Spleen (tissue), 11 donors: ENCODE measurements at regions not wholly inside any gene's neighbourhood (a gene's known extent, or its start where the extent isn't known, plus 50 kb on each side); places are given as distances from the start of the nearest gene placed in this dataset.
"Not testable (repeated sequence)": the region's sequence is repeated elsewhere in the genome, so short reads cannot be mapped to it uniquely, and the experiment has no call there.

ENCODE experiments used
- DNase-seq: peaks from one replicate; pipeline ENCODE4 v3.0.0-alpha.2; 2020
- H3K27ac ChIP-seq, 8 donors: fragments of 200-600 bp; sonication (generic) in 7 of 8; 1 replicate in 4 of 8; 2 replicates in 4 of 8; pipeline versions ENCODE4 v1.5.0 to v1.8.0; 2016 to 2021; ENCODE audit warnings: inconsistent platforms in 4 of 8, mild to moderate bottlenecking in 4 of 8, moderate library complexity in 1 of 8
- H3K27me3 ChIP-seq, 7 donors: fragments of 200-600 bp; sonication (generic) in 6 of 7; replicated peaks in 1 of 7; 1 replicate in 4 of 7; 2 replicates in 3 of 7; pipeline versions ENCODE4 v1.5.0 to v1.8.0; 2016 to 2021; ENCODE audit warnings: inconsistent platforms in 3 of 7, mild to moderate bottlenecking in 1 of 7
- H3K36me3 ChIP-seq, 6 donors: fragments of 200-600 bp; sonication (generic) in 5 of 6; 1 replicate in 4 of 6; 2 replicates in 2 of 6; pipeline versions ENCODE4 v1.5.0 to v1.8.0; 2016 to 2021; ENCODE audit warnings: inconsistent platforms in 2 of 6
- H3K4me1 ChIP-seq, 6 donors: fragments of 200-600 bp; sonication (generic) in 5 of 6; 1 replicate in 3 of 6; 2 replicates in 3 of 6; pipeline versions ENCODE4 v1.5.0 to v1.8.0; 2016 to 2021; ENCODE audit warnings: inconsistent platforms in 3 of 6
- H3K4me3 ChIP-seq, 8 donors: fragments of 200-600 bp; sonication (generic) in 7 of 8; 1 replicate in 4 of 8; 2 replicates in 4 of 8; pipeline versions ENCODE4 v1.5.0 to v1.8.0; 2016 to 2021; ENCODE audit warnings: inconsistent platforms in 4 of 8, mild to moderate bottlenecking in 4 of 8, moderate library complexity in 2 of 8
- H3K9me3 ChIP-seq, 8 donors: fragments of 200-600 bp; sonication (generic) in 7 of 8; 1 replicate in 4 of 8; 2 replicates in 4 of 8; pipeline versions ENCODE4 v1.5.0 to v1.8.0; 2016 to 2021; ENCODE audit warnings: inconsistent platforms in 4 of 8
- CTCF ChIP-seq, 11 experiments: fragments of 200-600 bp in 7 of 11; fragments of 450-650 bp in 4 of 11; sonication (generic) in 4 of 11; IDR thresholded peaks in 8 of 11; conservative IDR thresholded peaks in 3 of 11; 1 replicate in 7 of 11; 2 replicates in 4 of 11; pipeline versions ENCODE4 v1.4.0 to v1.8.0; 2016 to 2021; ENCODE audit warnings: antibody characterized with exemption in 11 of 11, inconsistent platforms in 4 of 11, mild to moderate bottlenecking in 1 of 11
- POLR2A ChIP-seq, 3 donors: fragments of 450-650 bp; IDR thresholded peaks; one replicate each; pipeline ENCODE4 v1.5.1; 2017; ENCODE audit warnings: antibody characterized with exemption in 3 of 3, mild to moderate bottlenecking in 1 of 3
- POLR2AphosphoS5 ChIP-seq, 3 donors: sonication (generic); formaldehyde crosslinking; IDR thresholded peaks; one replicate each; pipeline ENCODE4 v1.5.1; 2017; ENCODE audit warnings: antibody characterized with exemption in 3 of 3
- WGBS, 5 donors: extraction: QIAGEN DNeasy Blood & Tissue Kit in 3 of 5; methylation state at CpG; one replicate each; pipeline versions ENCODE4 v1.1.5 to v1.1.7; 2013 to 2018; 5-methylcytosine and 5-hydroxymethylcytosine counted together
- intact Hi-C: fragments of 100-400 bp; cut with DNase I; formaldehyde crosslinking; loops from one replicate; pipeline ENCODE4 v1.15.0; 2023; ENCODE audit warnings: low total_unique reads
- donor health status: healthy with polysubstance abuse.
- donor health status: DM: no; HTN: no; CAD: no; lungs with moderate emphysema.
- donor health status: DM: no; HTN: no; CAD: no.
- donor health status: Bipolar disorder and iron deficiency.
- donor health status: healthy.
- donor health status: DM: no; HTN: no; CAD: no.
- donor health status: DM: yes; HTN: yes; CAD: no.

- H3K27ac ChIP-seq = no peak overlapping the region
- no peak for DNase-seq
- intact Hi-C loops = no loop called here
- H3K4me3 ChIP-seq = no peak overlapping the region
- no peaks in the 10 kb centered on the region for H3K9me3 ChIP-seq
- no peaks in the 10 kb centered on the region for H3K4me1 ChIP-seq
- no peaks in the 10 kb centered on the region for H3K36me3 ChIP-seq
- 67 to 83% (median 70%) methylated on average over 4 of the region's 4 CpGs for WGBS, 5 donors
- no peak for TF ChIP-seq POLR2AphosphoS5 (IDR thresholded peaks at IDR 0.05)
- no peaks in the 10 kb centered on the region for H3K27me3 ChIP-seq
These were observed 361.3 kb upstream of the MTNR1B start for GRCh38 chr11:92607969-92608722.

- Histone ChIP-seq H3K36me3 (no peaks in the 10 kb centered on the region), H3K4me1 (no peaks in the 10 kb centered on the region), H3K27ac (no peak overlapping the region), H3K9me3 (no peaks in the 10 kb centered on the region), H3K27me3 (no peaks in the 10 kb centered on the region), H3K4me3 (no peak overlapping the region)
- intact Hi-C loops = no loop called here
- WGBS, 5 donors = 81 to 92% (median 90%) methylated on average over 4 of the region's 4 CpGs
- DNase-seq = no peak
- TF ChIP-seq POLR2A (IDR thresholded peaks at IDR 0.05) = no peak
- TF ChIP-seq POLR2AphosphoS5 (IDR thresholded peaks at IDR 0.05) = no peak
- TF ChIP-seq CTCF (IDR thresholded peaks at IDR 0.05 in 8 of 11, conservative IDR thresholded peaks at IDR 0.05 in 3 of 11) = no peak
These were observed 358.3 kb upstream of the MTNR1B start for GRCh38 chr11:92611157-92611556.

GRCh38 chr11:92618020-92618419, 351.4 kb upstream of the MTNR1B start:
- DNase-seq, H3K4me3 ChIP-seq, H3K27ac ChIP-seq, H3K4me1 ChIP-seq, intact Hi-C loops, H3K27me3 ChIP-seq, H3K36me3 ChIP-seq: not testable (repeated sequence)
- H3K9me3 ChIP-seq = peaks cover 0 to 13% (median 9%) of the 10 kb centered on the region in 8 donors
- 87 to 91% (median 90%) methylated on average over 10 of the region's 10 CpGs for WGBS, 5 donors

GRCh38 chr11:92623055-92623454, 346.4 kb upstream of the MTNR1B start:
- Histone ChIP-seq H3K27me3 (no peaks in the 10 kb centered on the region), H3K4me3 (no peak overlapping the region), H3K4me1 (no peaks in the 10 kb centered on the region), H3K27ac (no peak overlapping the region), H3K36me3 (no peaks in the 10 kb centered on the region), H3K9me3 (peaks cover 0 to 8% (median 6%) of the 10 kb centered on the region in 8 donors)
- 80 to 92% (median 83%) methylated on average over 1 of the region's 1 CpG for WGBS, 5 donors
- no peak for DNase-seq
- intact Hi-C loops = no loop called here
- no peak for TF ChIP-seq CTCF (IDR thresholded peaks at IDR 0.05 in 8 of 11, conservative IDR thresholded peaks at IDR 0.05 in 3 of 11)
- no peak for TF ChIP-seq POLR2A (IDR thresholded peaks at IDR 0.05)
- no peak for TF ChIP-seq POLR2AphosphoS5 (IDR thresholded peaks at IDR 0.05)

- TF ChIP-seq POLR2A (IDR thresholded peaks at IDR 0.05) (no peak), CTCF (IDR thresholded peaks at IDR 0.05 in 8 of 11, conservative IDR thresholded peaks at IDR 0.05 in 3 of 11) (no peak), POLR2AphosphoS5 (IDR thresholded peaks at IDR 0.05) (no peak)
- no peak for DNase-seq
- Histone ChIP-seq H3K27me3 (no peaks in the 10 kb centered on the region), H3K36me3 (no peaks in the 10 kb centered on the region), H3K4me1 (no peaks in the 10 kb centered on the region), H3K4me3 (no peak overlapping the region), H3K9me3 (no peaks in the 10 kb centered on the region), H3K27ac (no peak overlapping the region)
- intact Hi-C loops = no loop called here
- WGBS, 5 donors = 65 to 90% (median 74%) methylated on average over 1 of the region's 1 CpG
These were observed 343.6 kb upstream of the MTNR1B start for GRCh38 chr11:92625894-92626293.
